GM18519 (cell line): ENCODE measurements at regions not wholly inside any gene's neighbourhood (a gene's known extent, or its start where the extent isn't known, plus 50 kb on each side); places are given as distances from the start of the nearest gene placed in this dataset.
"Not testable (repeated sequence)": the region's sequence is repeated elsewhere in the genome, so short reads cannot be mapped to it uniquely, and the experiment has no call there.

Experiments used
- ATAC-seq: cut with Tn5 transposase; IDR thresholded peaks from one replicate; pipeline ENCODE4 v1.9.1; 2021; ENCODE audit warnings: mild to moderate bottlenecking, moderate library complexity; ENCODE audit not compliant: unreplicated experiment, low FRiP score

- not testable (repeated sequence) for ATAC-seq
These were observed 561.1 kb downstream of the TMX3 start for GRCh38 chr18:68153821-68154220.

GRCh38 chr18:68152770-68153169, 562.1 kb downstream of the TMX3 start:
- ATAC-seq: no peak

- ATAC-seq: no peak
These were observed 563.9 kb downstream of the TMX3 start for GRCh38 chr18:68150961-68151360.

GRCh38 chr18:68148863-68149262, 566.0 kb downstream of the TMX3 start:
- no peak for ATAC-seq

- no peak for ATAC-seq
These were observed 567.2 kb downstream of the TMX3 start for GRCh38 chr18:68147728-68148127.

GRCh38 chr18:68121826-68122225, 593.1 kb downstream of the TMX3 start:
- ATAC-seq: no peak

- no peak for ATAC-seq
These were observed 593.6 kb downstream of the TMX3 start for GRCh38 chr18:68121308-68121707.

- ATAC-seq: no peak
These were observed 598.5 kb upstream of the DSEL start for GRCh38 chr18:68114989-68115388.

- ATAC-seq: no peak
These were observed 587.5 kb upstream of the DSEL start for GRCh38 chr18:68104036-68104435.

- no peak for ATAC-seq
These were observed 587.0 kb upstream of the DSEL start for GRCh38 chr18:68103561-68103960.

GRCh38 chr18:68102117-68102516, 585.6 kb upstream of the DSEL start:
- no peak for ATAC-seq

GRCh38 chr18:68098655-68099054, 582.1 kb upstream of the DSEL start:
- no peak for ATAC-seq

- no peak for ATAC-seq
These were observed 570.0 kb upstream of the DSEL start for GRCh38 chr18:68086481-68086880.

- no peak for ATAC-seq
These were observed 568.7 kb upstream of the DSEL start for GRCh38 chr18:68085251-68085650.

- ATAC-seq: no peak
These were observed 567.3 kb upstream of the DSEL start for GRCh38 chr18:68083776-68084175.

- ATAC-seq: no peak
These were observed 566.6 kb upstream of the DSEL start for GRCh38 chr18:68083131-68083530.

- ATAC-seq: no peak
These were observed 556.2 kb upstream of the DSEL start for GRCh38 chr18:68072744-68073143.

GRCh38 chr18:68060871-68061270, 544.4 kb upstream of the DSEL start:
- no peak for ATAC-seq

GRCh38 chr18:68056936-68057335, 540.4 kb upstream of the DSEL start:
- ATAC-seq: no peak

- no peak for ATAC-seq
These were observed 538.1 kb upstream of the DSEL start for GRCh38 chr18:68054669-68055068.

GRCh38 chr18:68053290-68053689, 536.8 kb upstream of the DSEL start:
- ATAC-seq: no peak

GRCh38 chr18:68041327-68041726, 524.8 kb upstream of the DSEL start:
- ATAC-seq: no peak

- ATAC-seq: no peak
These were observed 523.7 kb upstream of the DSEL start for GRCh38 chr18:68040198-68040597.
